ENCODE measurements at regions not wholly inside any gene's neighbourhood (a gene's known extent, or its start where the extent isn't known, plus 50 kb on each side); places are given as distances from the start of the nearest gene placed in this dataset.

DNA sequence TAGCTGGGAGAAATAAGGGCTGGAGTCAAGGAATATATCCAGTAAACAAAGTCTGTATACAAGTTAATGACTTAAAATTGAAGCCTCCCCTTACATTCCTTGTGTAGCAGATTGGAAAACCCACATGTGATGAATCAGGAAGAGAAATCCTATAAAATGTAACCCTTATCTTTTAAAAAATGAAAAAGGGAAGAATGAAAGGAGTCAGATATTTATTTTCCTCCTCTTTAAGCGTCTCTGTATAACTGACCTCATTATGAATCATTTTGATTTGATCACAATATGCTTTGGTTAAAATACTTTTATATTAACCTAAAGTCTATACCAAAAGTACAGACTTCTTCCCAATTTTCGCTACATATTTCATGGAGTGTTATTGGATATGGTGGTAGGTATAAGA is 316.3 kb upstream of the STAC start:
- POLR2A ChIA-PET, result no interaction called here
- no peak overlapping the region for H3K4me3 ChIP-seq (ENCODE audit: low read depth, low read length)
- H3K9me3 ChIP-seq (ENCODE audit: control insufficient read depth, insufficient read depth, low read depth, low read length), result no peaks in the 10 kb centered on the region
- no peak overlapping the region for H3K27ac ChIP-seq (ENCODE audit: extremely low read depth, low read depth, low read length)
- H3K36me3 ChIP-seq (ENCODE audit: control insufficient read depth in 2 of 2, insufficient read depth in 1 of 2, low read length in 2 of 2), result no peaks in the 10 kb centered on the region
- CTCF ChIA-PET, result no interaction called here
- H3K4me1 ChIP-seq (ENCODE audit: control insufficient read depth, insufficient read depth, low read length), result no peaks in the 10 kb centered on the region
- TF ChIP-seq ZNF610 (tag by site-specific recombination; IDR thresholded peaks at IDR 0.05; ENCODE audit: borderline replicate concordance) (no peak), ZNF660 (tag by site-specific recombination; IDR thresholded peaks at IDR 0.05) (no peak), ZNF776 (tag by site-specific recombination; IDR thresholded peaks at IDR 0.05; ENCODE audit: borderline replicate concordance) (no peak), ZNF701 (tag by site-specific recombination; IDR thresholded peaks at IDR 0.05) (no peak)

DNA sequence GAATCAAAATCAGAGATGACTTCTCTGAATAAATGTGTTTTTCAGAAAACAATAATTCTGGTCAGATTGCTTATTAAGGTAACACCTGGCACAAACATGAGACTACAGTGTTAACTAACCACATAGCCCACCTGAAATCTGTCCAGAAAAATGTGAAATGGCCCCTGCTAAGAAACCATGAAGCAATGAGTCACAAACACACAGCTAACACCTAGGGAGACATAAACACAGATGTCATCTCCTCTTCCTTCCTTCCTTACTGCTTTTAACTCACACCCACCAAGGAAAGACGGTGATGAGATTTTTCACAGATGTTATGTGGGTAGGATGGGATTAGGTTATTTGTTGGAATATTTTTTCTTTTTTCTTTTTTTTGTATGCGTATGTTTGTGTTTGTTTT is 315.0 kb upstream of the STAC start:
- Histone ChIP-seq H3K9me3 (ENCODE audit: control insufficient read depth, insufficient read depth, low read depth, low read length) (no peaks in the 10 kb centered on the region), H3K36me3 (ENCODE audit: control insufficient read depth in 2 of 2, insufficient read depth in 1 of 2, low read length in 2 of 2) (no peaks in the 10 kb centered on the region), H3K4me1 (ENCODE audit: control insufficient read depth, insufficient read depth, low read length) (no peaks in the 10 kb centered on the region), H3K4me3 (ENCODE audit: low read depth, low read length) (no peak overlapping the region), H3K27ac (ENCODE audit: extremely low read depth, low read depth, low read length) (no peak overlapping the region)
- ChIA-PET CTCF (no interaction called here), POLR2A (no interaction called here)
- TF ChIP-seq ZNF2 (tag by site-specific recombination; IDR thresholded peaks at IDR 0.05) (no peak), ZFP37 (tag by site-specific recombination; IDR thresholded peaks at IDR 0.05) (no peak), ZBTB1 (tag by site-specific recombination; IDR thresholded peaks at IDR 0.05) (no peak), ZBTB8A (tag by site-specific recombination; IDR thresholded peaks at IDR 0.05) (no peak), BCL11B (tag by site-specific recombination; IDR thresholded peaks at IDR 0.05; ENCODE audit: low read depth) (no peak), GLIS1 (tag by site-specific recombination; IDR thresholded peaks at IDR 0.05) (no peak), ZNF366 (tag by site-specific recombination; conservative IDR thresholded peaks at IDR 0.05) (no peak)
- TF ChIP-seq, protein P1, sequence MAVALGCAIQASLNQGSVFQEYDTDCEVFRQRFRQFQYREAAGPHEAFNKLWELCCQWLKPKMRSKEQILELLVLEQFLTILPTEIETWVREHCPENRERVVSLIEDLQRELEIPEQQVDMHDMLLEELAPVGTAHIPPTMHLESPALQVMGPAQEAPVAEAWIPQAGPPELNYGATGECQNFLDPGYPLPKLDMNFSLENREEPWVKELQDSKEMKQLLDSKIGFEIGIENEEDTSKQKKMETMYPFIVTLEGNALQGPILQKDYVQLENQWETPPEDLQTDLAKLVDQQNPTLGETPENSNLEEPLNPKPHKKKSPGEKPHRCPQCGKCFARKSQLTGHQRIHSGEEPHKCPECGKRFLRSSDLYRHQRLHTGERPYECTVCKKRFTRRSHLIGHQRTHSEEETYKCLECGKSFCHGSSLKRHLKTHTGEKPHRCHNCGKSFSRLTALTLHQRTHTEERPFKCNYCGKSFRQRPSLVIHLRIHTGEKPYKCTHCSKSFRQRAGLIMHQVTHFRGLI (tag by site-specific recombination; IDR thresholded peaks at IDR 0.05), result no peak

DNA sequence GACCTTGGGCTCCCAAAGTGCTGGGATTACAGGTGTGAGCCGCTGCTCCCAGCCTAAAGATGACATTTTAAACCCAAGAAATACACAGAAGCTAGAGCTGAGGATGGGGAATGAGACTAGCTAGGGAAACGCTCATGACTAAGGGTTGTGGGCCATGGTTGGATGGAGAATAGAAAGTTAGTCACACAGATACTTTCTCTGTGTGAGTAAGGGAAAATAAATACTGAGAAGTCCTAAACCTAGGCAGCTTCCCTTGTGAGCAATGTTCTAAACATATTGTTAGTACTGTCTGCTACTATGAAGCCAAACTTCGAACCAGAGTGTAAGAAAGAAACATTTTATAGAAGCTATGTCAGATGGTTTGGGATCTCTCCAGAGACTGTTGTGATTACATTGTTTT is 304.8 kb upstream of the STAC start:
- Histone ChIP-seq H3K4me3 (ENCODE audit: low read depth, low read length) (no peak overlapping the region), H3K9me3 (ENCODE audit: control insufficient read depth, insufficient read depth, low read depth, low read length) (no peaks in the 10 kb centered on the region), H3K36me3 (ENCODE audit: control insufficient read depth in 2 of 2, insufficient read depth in 1 of 2, low read length in 2 of 2) (no peaks in the 10 kb centered on the region), H3K4me1 (ENCODE audit: control insufficient read depth, insufficient read depth, low read length) (no peaks in the 10 kb centered on the region), H3K27ac (ENCODE audit: extremely low read depth, low read depth, low read length) (no peak overlapping the region)
- ChIA-PET CTCF (no interaction called here), POLR2A (no interaction called here)
- TF ChIP-seq, protein P2, sequence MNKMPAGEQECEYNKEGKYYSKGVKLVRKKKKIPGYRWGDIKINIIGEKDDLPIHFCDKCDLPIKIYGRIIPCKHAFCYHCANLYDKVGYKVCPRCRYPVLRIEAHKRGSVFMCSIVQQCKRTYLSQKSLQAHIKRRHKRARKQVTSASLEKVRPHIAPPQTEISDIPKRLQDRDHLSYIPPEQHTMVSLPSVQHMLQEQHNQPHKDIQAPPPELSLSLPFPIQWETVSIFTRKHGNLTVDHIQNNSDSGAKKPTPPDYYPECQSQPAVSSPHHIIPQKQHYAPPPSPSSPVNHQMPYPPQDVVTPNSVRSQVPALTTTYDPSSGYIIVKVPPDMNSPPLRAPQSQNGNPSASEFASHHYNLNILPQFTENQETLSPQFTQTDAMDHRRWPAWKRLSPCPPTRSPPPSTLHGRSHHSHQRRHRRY (tag by site-specific recombination; IDR thresholded peaks at IDR 0.05), result no peak
- TF ChIP-seq ZNF777 (tag by site-specific recombination; IDR thresholded peaks at IDR 0.05; ENCODE audit: borderline replicate concordance) (no peak), ZNF530 (tag by site-specific recombination; IDR thresholded peaks at IDR 0.05; ENCODE audit: low read depth) (no peak), TRIM28 (IDR thresholded peaks at IDR 0.05; ENCODE audit: borderline replicate concordance, low read length) (no peak), KLF1 (tag by site-specific recombination; IDR thresholded peaks at IDR 0.05) (no peak), ZNF785 (tag by site-specific recombination; IDR thresholded peaks at IDR 0.05) (no peak), ZBTB21 (tag by site-specific recombination; IDR thresholded peaks at IDR 0.05) (no peak), KLF9 (tag by site-specific recombination; IDR thresholded peaks at IDR 0.05; ENCODE audit: low read depth) (no peak), ZNF555 (tag by site-specific recombination; conservative IDR thresholded peaks at IDR 0.05) (no peak), ZXDB (tag by site-specific recombination; IDR thresholded peaks at IDR 0.05) (no peak), IKZF3 (tag by site-specific recombination; IDR thresholded peaks at IDR 0.05) (no peak)
- TF ChIP-seq, protein P3, sequence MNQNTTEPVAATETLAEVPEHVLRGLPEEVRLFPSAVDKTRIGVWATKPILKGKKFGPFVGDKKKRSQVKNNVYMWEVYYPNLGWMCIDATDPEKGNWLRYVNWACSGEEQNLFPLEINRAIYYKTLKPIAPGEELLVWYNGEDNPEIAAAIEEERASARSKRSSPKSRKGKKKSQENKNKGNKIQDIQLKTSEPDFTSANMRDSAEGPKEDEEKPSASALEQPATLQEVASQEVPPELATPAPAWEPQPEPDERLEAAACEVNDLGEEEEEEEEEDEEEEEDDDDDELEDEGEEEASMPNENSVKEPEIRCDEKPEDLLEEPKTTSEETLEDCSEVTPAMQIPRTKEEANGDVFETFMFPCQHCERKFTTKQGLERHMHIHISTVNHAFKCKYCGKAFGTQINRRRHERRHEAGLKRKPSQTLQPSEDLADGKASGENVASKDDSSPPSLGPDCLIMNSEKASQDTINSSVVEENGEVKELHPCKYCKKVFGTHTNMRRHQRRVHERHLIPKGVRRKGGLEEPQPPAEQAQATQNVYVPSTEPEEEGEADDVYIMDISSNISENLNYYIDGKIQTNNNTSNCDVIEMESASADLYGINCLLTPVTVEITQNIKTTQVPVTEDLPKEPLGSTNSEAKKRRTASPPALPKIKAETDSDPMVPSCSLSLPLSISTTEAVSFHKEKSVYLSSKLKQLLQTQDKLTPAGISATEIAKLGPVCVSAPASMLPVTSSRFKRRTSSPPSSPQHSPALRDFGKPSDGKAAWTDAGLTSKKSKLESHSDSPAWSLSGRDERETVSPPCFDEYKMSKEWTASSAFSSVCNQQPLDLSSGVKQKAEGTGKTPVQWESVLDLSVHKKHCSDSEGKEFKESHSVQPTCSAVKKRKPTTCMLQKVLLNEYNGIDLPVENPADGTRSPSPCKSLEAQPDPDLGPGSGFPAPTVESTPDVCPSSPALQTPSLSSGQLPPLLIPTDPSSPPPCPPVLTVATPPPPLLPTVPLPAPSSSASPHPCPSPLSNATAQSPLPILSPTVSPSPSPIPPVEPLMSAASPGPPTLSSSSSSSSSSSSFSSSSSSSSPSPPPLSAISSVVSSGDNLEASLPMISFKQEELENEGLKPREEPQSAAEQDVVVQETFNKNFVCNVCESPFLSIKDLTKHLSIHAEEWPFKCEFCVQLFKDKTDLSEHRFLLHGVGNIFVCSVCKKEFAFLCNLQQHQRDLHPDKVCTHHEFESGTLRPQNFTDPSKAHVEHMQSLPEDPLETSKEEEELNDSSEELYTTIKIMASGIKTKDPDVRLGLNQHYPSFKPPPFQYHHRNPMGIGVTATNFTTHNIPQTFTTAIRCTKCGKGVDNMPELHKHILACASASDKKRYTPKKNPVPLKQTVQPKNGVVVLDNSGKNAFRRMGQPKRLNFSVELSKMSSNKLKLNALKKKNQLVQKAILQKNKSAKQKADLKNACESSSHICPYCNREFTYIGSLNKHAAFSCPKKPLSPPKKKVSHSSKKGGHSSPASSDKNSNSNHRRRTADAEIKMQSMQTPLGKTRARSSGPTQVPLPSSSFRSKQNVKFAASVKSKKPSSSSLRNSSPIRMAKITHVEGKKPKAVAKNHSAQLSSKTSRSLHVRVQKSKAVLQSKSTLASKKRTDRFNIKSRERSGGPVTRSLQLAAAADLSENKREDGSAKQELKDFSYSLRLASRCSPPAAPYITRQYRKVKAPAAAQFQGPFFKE (tag by site-specific recombination; IDR thresholded peaks at IDR 0.05; ENCODE audit: borderline replicate concordance), result no peak
- TF ChIP-seq, protein P4, sequence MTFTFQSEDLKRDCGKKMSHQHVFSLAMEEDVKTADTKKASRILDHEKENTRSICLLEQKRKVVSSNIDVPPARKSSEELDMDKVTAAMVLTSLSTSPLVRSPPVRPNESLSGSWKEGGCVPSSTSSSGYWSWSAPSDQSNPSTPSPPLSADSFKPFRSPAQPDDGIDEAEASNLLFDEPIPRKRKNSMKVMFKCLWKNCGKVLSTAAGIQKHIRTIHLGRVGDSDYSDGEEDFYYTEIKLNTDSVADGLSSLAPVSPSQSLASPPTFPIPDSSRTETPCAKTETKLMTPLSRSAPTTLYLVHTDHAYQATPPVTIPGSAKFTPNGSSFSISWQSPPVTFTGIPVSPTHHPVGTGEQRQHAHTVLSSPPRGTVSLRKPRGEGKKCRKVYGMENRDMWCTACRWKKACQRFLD (tag by site-specific recombination; IDR thresholded peaks at IDR 0.05), result no peak

All from HEK293 (cell line).